ENCODE measurements at regions not wholly inside any gene's neighbourhood (a gene's known extent, or its start where the extent isn't known, plus 50 kb on each side); places are given as distances from the start of the nearest gene placed in this dataset.

- DNase-seq, result no peak
Measured at GRCh38 chr19:28927456-28927855, 285.5 kb downstream of the UQCRFS1 start.

- DNase-seq, result no peak
Measured at GRCh38 chr19:28920269-28921066, 292.5 kb downstream of the UQCRFS1 start.

GRCh38 chr19:28917621-28918020, 295.3 kb downstream of the UQCRFS1 start:
- DNase-seq, result no peak

- DNase-seq, result no peak
Measured at GRCh38 chr19:28915737-28916460, 297.1 kb downstream of the UQCRFS1 start.

- no peak for DNase-seq
Measured at GRCh38 chr19:28915202-28915601, 297.7 kb downstream of the UQCRFS1 start.

GRCh38 chr19:28914173-28914572, 298.8 kb downstream of the UQCRFS1 start:
- DNase-seq, result no peak

- DNase-seq, result no peak
Measured at GRCh38 chr19:28913626-28914025, 299.3 kb downstream of the UQCRFS1 start.

GRCh38 chr19:28908941-28909340, 304.0 kb downstream of the UQCRFS1 start:
- DNase-seq, result no peak

- DNase-seq, result no peak
Measured at GRCh38 chr19:28907534-28907933, 305.4 kb downstream of the UQCRFS1 start.

GRCh38 chr19:28905996-28906395, 307.0 kb downstream of the UQCRFS1 start:
- no peak for DNase-seq

GRCh38 chr19:28899703-28900102, 313.2 kb downstream of the UQCRFS1 start:
- DNase-seq, result no peak

- DNase-seq, result no peak
Measured at GRCh38 chr19:28898249-28898648, 314.7 kb downstream of the UQCRFS1 start.

GRCh38 chr19:28889941-28890670, 322.8 kb downstream of the UQCRFS1 start:
- DNase-seq, result no peak

GRCh38 chr19:28887920-28888618, 324.9 kb downstream of the UQCRFS1 start:
- DNase-seq, result no peak

- DNase-seq, result no peak
Measured at GRCh38 chr19:28886708-28887107, 326.2 kb downstream of the UQCRFS1 start.

GRCh38 chr19:28885965-28886364, 327.0 kb downstream of the UQCRFS1 start:
- DNase-seq, result no peak

- no peak for DNase-seq
Measured at GRCh38 chr19:28884786-28885476, 328.0 kb downstream of the UQCRFS1 start.

- DNase-seq, result no peak
Measured at GRCh38 chr19:28883241-28883693, 329.7 kb downstream of the UQCRFS1 start.

- DNase-seq, result no peak
Measured at GRCh38 chr19:28882818-28883217, 330.1 kb downstream of the UQCRFS1 start.

- DNase-seq, result no peak
Measured at GRCh38 chr19:28881616-28882015, 331.3 kb downstream of the UQCRFS1 start.

GRCh38 chr19:28880735-28881401, 332.1 kb downstream of the UQCRFS1 start:
- DNase-seq, result no peak

Data from DMS79 treated with DMSO at 0.1 percent for 48 hours (cell line).